GM18520 (cell line): ENCODE measurements at regions not wholly inside any gene's neighbourhood (a gene's known extent, or its start where the extent isn't known, plus 50 kb on each side); places are given as distances from the start of the nearest gene placed in this dataset.
"Not testable (repeated sequence)": the region's sequence is repeated elsewhere in the genome, so short reads cannot be mapped to it uniquely, and the experiment has no call there.

Experiments used
- ATAC-seq: cut with Tn5 transposase; IDR thresholded peaks from one replicate; pipeline ENCODE4 v1.9.1; 2021; ENCODE audit not compliant: unreplicated experiment

- ATAC-seq, result no peak
These were observed 467.0 kb upstream of the CTSO start for GRCh38 chr4:156420623-156421022.

- no peak for ATAC-seq
These were observed 465.5 kb upstream of the CTSO start for GRCh38 chr4:156419080-156419685.

- no peak for ATAC-seq
These were observed 460.7 kb upstream of the CTSO start for GRCh38 chr4:156414406-156414805.

GRCh38 chr4:156413239-156414135 is 459.8 kb upstream of the CTSO start:
- no peak for ATAC-seq

DNA sequence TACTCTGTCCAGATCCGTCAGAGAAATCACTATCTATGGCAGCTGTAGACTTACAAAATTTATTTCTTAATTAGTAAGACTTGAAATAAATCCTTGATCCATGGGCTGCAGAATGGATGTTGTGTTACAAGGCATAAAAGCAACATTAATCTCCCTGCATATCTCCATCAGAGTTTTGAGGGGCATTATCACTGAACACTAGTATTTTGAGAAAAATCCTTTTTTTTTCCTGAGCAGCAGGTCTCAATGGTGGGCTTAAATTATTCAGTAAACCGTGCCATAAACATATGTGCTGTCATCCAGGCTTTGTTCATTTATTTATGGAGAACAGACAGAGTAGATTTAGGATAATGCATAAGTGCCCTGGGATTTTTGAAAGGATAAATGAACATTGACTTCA is 457.9 kb upstream of the CTSO start:
- no peak for ATAC-seq

DNA sequence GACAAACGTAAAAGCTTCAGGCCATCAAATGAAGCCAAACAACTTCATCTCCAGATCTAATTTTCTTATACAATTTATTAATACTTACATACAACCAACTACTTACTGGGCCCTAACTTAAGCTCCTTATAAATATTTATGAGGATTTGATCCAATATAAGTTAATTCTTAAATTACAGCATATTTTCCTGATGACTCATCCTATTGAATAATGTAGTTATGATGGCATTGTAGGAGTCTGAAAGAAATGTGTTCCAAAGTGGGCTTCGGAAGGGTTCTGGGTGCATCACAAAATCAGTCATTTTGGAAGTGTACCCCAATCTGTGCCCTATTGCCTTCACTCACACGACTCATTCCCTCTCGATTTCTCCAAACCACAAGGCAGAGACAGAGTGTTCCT is 455.1 kb upstream of the CTSO start:
- ATAC-seq, result no peak

DNA sequence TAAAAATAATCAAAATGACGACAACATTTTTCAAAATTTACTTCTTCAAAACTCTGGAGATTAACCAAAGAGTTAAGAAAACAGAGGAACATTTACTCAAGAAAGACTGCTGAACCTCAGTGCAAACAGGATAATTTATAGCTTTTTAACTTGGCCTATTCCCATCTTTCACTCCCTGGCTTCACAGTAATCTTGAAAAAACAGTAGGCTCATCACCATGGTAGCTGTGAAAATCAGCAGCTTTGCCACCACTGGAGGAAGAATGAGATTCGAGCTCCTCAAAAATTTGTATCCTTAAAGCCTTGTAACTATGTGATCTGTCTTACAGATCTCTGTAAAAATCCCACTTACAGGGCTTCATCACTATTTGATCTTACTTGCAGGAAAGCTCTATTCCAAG is 447.7 kb upstream of the CTSO start:
- ATAC-seq, result no peak

DNA sequence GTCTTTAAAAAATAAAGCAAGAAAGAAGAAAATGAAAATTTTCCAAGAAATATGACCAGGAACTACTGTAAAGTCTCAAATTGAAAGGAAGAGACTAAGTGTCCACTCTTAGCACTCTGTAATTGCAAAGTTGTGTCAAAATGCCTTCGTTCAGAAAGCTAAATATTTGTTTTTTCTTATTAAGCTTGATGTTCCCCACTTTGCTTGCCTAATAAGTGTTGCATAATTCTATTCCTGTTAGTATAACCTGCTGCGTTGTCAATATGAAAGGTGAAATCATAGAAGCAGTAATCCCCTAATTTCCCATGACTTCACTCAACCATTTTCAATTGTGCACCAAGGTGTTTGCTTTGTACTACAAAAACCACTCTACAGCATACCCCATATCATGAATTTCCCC is 442.9 kb upstream of the CTSO start:
- no peak for ATAC-seq

DNA sequence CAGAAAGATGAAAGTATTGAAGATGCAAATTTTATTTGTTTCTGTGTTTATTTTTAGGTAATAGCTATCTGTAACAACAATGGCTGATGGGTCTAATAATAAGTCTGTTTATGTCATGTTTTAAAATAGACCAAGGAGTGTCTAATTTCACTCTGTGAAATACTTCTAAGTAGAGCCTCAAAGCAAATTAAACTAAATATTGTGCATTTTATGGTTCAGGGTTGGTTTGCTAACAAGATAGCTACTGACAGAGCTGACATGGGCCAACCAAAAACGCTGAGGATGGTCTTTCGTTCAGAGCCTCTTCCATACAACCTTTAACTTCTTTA is 437.6 kb upstream of the CTSO start:
- no peak for ATAC-seq

GRCh38 chr4:156390599-156391324 is 437.1 kb upstream of the CTSO start:
- no peak for ATAC-seq

DNA sequence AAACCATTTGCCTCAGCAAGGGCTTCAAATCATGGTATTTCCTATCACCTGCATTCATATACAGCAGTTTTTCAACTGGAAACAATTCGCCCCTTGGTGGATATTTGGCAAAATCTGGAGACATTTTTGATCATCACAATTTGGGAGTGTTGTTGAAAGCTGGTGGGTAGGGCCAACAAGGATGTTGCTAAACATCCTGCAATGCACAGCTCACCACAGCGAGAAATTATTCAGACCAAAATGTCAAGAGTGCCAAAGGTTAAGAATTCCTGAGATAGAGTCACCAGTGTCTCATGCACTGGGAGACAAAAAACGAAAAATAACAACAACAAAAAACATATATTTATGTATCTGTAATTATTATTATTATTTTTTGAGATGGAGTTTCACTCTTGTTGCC is 435.2 kb upstream of the CTSO start:
- no peak for ATAC-seq

GRCh38 chr4:156378033-156378665 is 424.5 kb upstream of the CTSO start:
- peak; percentile 65 for ATAC-seq

- no peak for ATAC-seq
These were observed 423.5 kb upstream of the CTSO start for GRCh38 chr4:156377036-156377710.

DNA sequence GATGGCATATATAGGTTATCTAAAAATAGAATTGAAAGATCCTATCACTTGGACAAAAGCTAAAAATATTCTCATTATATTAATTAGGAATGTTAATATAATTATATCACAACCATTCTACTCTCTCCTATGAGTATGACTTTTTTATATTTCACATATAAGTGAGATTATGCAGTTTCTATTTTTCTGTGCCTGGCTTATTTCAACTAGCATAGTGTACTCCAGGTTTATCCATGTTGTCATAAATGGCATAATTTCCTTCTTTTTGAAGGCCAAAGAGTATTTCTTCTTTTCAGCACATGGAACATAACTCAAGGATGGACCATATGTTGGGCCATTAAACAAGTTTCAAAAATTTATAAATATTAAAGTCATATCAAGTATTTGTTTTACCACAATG is 421.2 kb upstream of the CTSO start:
- no peak for ATAC-seq

- ATAC-seq, result no peak
These were observed 420.4 kb upstream of the CTSO start for GRCh38 chr4:156374069-156374468.

DNA sequence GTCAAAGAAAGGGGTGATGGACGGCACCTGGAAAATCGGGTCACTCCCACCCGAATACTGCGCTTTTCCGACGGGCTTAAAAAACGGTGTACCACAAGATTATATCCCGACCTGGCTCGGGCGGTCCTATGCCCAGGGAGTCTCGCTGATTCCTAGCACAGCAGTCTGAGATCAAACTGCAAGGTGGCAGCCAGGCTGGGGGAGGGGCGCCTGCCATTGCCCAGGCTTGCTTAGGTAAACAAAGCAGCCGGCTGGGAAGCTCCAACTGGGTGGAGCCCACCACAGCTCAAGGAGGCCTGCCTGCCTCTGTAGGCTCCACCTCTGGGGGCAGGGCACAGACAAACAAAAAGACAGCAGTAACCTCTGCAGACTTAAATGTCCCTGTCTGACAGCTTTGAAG is 413.8 kb upstream of the CTSO start:
- not testable (repeated sequence) for ATAC-seq

GRCh38 chr4:156362581-156362980 is 408.9 kb upstream of the CTSO start:
- ATAC-seq, result no peak

DNA sequence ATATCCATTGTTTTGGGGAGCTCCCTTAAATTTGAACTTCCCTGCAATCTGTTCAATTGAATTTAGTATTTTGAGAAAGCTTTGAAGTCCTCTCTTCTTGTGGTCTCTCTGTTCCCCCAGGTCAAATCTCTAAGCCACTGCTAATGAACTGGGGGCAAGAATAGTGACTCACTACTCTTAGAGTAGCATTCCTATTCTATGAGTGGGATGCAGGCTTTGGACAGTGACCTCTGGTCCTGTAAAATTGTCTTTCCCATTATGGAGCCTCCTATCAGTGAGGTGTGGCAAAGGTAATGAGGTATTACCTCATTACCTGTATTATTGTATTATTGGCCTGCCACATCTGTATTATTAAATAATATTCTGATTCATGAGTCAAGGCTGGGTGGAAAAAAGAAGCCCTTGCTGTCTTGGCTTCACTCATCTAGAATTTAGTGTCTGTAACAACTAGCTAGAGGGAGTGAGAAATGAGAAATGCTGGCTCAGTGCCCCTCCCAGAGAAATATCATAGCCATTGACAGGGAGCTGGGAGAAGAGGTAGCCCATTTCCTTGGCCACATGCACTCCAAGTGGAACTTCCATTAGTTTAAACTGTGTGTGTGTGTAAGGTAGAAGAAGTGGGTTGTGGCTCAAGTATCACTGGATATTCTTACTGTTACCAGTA is 393.9 kb upstream of the CTSO start:
- no peak for ATAC-seq

DNA sequence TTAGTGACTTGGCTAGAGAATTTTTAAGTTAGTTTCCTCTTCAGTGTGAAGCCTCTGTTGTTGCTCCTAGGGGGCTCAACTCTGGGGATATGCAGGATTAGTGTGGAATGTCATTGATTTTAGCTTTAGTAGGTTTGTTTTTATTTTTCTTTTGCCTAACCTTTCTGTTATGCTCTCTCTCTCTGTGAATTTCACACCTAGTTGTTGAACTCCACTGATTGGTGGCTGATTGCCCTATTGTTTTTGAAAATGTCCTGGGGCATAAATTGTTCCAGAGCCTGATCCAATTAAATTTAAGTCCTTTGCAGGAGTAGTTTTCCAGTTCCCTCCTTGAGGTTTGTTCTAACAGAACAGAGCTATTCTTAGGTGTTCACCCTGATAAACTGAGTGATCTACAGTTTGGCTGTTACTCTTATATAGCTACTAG is 393.3 kb upstream of the CTSO start:
- ATAC-seq, result no peak

DNA sequence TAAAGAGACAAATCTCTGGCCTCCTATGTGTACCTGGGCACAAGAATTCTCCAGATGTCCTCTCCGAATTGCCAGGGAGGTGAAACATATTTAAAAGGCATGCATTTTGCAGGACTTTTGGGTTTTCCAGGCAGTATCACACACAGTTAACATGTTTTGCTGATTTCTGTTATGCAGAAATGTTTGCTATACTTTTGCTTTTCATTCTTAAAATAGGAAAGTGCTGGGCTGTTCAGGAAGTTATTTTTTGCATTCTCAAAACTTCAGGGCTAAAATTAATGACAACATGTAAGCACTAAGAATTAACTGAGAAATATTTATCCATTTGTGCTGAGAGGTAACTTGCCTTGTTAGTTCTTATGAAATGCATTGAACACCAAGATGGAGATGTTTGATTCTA is 390.7 kb upstream of the CTSO start:
- ATAC-seq, result no peak

DNA sequence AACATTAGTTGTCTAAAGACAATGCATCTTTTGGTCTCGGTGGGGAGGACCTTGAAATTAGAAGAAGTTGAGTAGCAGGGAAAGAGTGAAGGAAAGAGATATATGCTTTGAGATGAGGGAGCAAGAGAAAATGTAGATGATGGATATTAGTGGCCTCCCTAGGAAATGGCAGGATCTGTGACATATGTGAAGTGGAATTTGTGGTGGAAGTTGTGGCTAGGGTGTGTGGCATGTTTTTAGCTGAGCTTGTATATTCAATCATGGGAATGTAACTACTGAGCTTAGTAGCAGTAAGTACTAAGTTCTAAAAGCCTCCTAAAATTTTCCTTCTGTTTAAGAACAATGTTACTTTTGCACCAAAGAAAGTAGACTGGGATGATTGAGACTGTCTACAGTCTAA is 382.8 kb upstream of the CTSO start:
- no peak for ATAC-seq
